Thymus (tissue), 11 donors: ENCODE measurements at regions not wholly inside any gene's neighbourhood (a gene's known extent, or its start where the extent isn't known, plus 50 kb on each side); places are given as distances from the start of the nearest gene placed in this dataset.

Source experiments
- DNase-seq, 9 donors: peaks; one replicate each; pipeline ENCODE4 v3.0.0-alpha.2; 2013; ENCODE audit warnings: low spot score in 9 of 9, low read depth in 6 of 9, missing footprints in 1 of 9
- H3K27ac ChIP-seq, 2 donors: one replicate each; pipeline ENCODE4 v1.5.1; 2013; ENCODE audit warnings: control low read depth in 1 of 2, low read depth in 1 of 2, low read length in 1 of 2, mild to moderate bottlenecking in 1 of 2, moderate library complexity in 1 of 2
- H3K27me3 ChIP-seq, 2 donors: one replicate each; pipeline ENCODE4 v1.5.1; 2013; ENCODE audit warnings: low read length in 1 of 2; ENCODE audit not compliant: control insufficient read depth in 2 of 2, insufficient read depth in 1 of 2
- H3K36me3 ChIP-seq, 2 donors: one replicate each; pipeline ENCODE4 v1.5.1; 2013; ENCODE audit warnings: low read length in 1 of 2, mild to moderate bottlenecking in 1 of 2, moderate library complexity in 1 of 2; ENCODE audit not compliant: control insufficient read depth in 2 of 2, insufficient read depth in 2 of 2
- H3K4me1 ChIP-seq, 2 donors: one replicate each; pipeline ENCODE4 v1.5.1; 2013; ENCODE audit warnings: low read length in 2 of 2; ENCODE audit not compliant: control insufficient read depth in 2 of 2, insufficient read depth in 2 of 2
- H3K4me3 ChIP-seq, 2 donors: one replicate each; pipeline ENCODE4 v1.5.1; 2013; ENCODE audit warnings: low read length in 2 of 2, control low read depth in 1 of 2, mild to moderate bottlenecking in 1 of 2
- H3K9me3 ChIP-seq, 2 donors: one replicate each; pipeline ENCODE4 v1.5.1; 2013; ENCODE audit warnings: low read length in 1 of 2, mild to moderate bottlenecking in 1 of 2; ENCODE audit not compliant: control insufficient read depth in 2 of 2, insufficient read depth in 1 of 2
- WGBS: extraction: QIAGEN DNeasy Blood & Tissue Kit; methylation state at CpG from one replicate; pipeline ENCODE4 v1.1.7; 2013; 5-methylcytosine and 5-hydroxymethylcytosine counted together
- donor health status: healthy.

GRCh38 chr2:57981083-57981768, 65.4 kb upstream of the VRK2 start:
- 94% methylated on average over 1 of the region's 1 CpG for WGBS
- no peaks in the 10 kb centered on the region for H3K27me3 ChIP-seq
- no peak overlapping the region for H3K4me3 ChIP-seq
- no peaks in the 10 kb centered on the region for H3K9me3 ChIP-seq
- no peak for DNase-seq
- no peaks in the 10 kb centered on the region for H3K4me1 ChIP-seq
- no peaks in the 10 kb centered on the region for H3K36me3 ChIP-seq
- no peak overlapping the region for H3K27ac ChIP-seq

- Histone ChIP-seq H3K27ac (no peak overlapping the region), H3K4me1 (no peaks in the 10 kb centered on the region), H3K36me3 (no peaks in the 10 kb centered on the region), H3K27me3 (no peaks in the 10 kb centered on the region), H3K9me3 (no peaks in the 10 kb centered on the region), H3K4me3 (no peak overlapping the region)
- DNase-seq = no peak
Observed at GRCh38 chr2:57987835-57988573, 58.6 kb upstream of the VRK2 start.

GRCh38 chr2:57990118-57990725, 56.4 kb upstream of the VRK2 start:
- no peaks in the 10 kb centered on the region for H3K27me3 ChIP-seq
- H3K4me1 ChIP-seq = no peaks in the 10 kb centered on the region
- H3K36me3 ChIP-seq = no peaks in the 10 kb centered on the region
- no peak overlapping the region for H3K4me3 ChIP-seq
- H3K9me3 ChIP-seq = no peaks in the 10 kb centered on the region
- WGBS = 91% methylated on average over 2 of the region's 2 CpGs
- no peak for DNase-seq
- no peak overlapping the region for H3K27ac ChIP-seq
